ENCODE measurements at regions not wholly inside any gene's neighbourhood (a gene's known extent, or its start where the extent isn't known, plus 50 kb on each side); places are given as distances from the start of the nearest gene placed in this dataset.

- TF ChIP-seq, protein P1, sequence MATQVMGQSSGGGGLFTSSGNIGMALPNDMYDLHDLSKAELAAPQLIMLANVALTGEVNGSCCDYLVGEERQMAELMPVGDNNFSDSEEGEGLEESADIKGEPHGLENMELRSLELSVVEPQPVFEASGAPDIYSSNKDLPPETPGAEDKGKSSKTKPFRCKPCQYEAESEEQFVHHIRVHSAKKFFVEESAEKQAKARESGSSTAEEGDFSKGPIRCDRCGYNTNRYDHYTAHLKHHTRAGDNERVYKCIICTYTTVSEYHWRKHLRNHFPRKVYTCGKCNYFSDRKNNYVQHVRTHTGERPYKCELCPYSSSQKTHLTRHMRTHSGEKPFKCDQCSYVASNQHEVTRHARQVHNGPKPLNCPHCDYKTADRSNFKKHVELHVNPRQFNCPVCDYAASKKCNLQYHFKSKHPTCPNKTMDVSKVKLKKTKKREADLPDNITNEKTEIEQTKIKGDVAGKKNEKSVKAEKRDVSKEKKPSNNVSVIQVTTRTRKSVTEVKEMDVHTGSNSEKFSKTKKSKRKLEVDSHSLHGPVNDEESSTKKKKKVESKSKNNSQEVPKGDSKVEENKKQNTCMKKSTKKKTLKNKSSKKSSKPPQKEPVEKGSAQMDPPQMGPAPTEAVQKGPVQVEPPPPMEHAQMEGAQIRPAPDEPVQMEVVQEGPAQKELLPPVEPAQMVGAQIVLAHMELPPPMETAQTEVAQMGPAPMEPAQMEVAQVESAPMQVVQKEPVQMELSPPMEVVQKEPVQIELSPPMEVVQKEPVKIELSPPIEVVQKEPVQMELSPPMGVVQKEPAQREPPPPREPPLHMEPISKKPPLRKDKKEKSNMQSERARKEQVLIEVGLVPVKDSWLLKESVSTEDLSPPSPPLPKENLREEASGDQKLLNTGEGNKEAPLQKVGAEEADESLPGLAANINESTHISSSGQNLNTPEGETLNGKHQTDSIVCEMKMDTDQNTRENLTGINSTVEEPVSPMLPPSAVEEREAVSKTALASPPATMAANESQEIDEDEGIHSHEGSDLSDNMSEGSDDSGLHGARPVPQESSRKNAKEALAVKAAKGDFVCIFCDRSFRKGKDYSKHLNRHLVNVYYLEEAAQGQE (IDR thresholded peaks at IDR 0.05) = no peak
- TF ChIP-seq, protein P2, sequence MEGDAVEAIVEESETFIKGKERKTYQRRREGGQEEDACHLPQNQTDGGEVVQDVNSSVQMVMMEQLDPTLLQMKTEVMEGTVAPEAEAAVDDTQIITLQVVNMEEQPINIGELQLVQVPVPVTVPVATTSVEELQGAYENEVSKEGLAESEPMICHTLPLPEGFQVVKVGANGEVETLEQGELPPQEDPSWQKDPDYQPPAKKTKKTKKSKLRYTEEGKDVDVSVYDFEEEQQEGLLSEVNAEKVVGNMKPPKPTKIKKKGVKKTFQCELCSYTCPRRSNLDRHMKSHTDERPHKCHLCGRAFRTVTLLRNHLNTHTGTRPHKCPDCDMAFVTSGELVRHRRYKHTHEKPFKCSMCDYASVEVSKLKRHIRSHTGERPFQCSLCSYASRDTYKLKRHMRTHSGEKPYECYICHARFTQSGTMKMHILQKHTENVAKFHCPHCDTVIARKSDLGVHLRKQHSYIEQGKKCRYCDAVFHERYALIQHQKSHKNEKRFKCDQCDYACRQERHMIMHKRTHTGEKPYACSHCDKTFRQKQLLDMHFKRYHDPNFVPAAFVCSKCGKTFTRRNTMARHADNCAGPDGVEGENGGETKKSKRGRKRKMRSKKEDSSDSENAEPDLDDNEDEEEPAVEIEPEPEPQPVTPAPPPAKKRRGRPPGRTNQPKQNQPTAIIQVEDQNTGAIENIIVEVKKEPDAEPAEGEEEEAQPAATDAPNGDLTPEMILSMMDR (IDR thresholded peaks at IDR 0.05) = no peak
Measured at GRCh38 chr12:103073630-103074029, 116.2 kb downstream of the ASCL1 start.
